Right kidney (tissue), 1 donor: ENCODE measurements at regions not wholly inside any gene's neighbourhood (a gene's known extent, or its start where the extent isn't known, plus 50 kb on each side); places are given as distances from the start of the nearest gene placed in this dataset.

Experiments
- DNase-seq: peaks from one replicate; pipeline ENCODE4 v3.0.0-alpha.2; 2016

- no peak for DNase-seq
Measured at GRCh38 chr14:66375046-66375964, 110.9 kb upstream of the CCDC196 start.

GRCh38 chr14:66377574-66377973 is 108.6 kb upstream of the CCDC196 start:
- DNase-seq: no peak

GRCh38 chr14:66378712-66379505 is 107.3 kb upstream of the CCDC196 start:
- no peak for DNase-seq

- DNase-seq: no peak
Measured at GRCh38 chr14:66380143-66380542, 106.0 kb upstream of the CCDC196 start.

GRCh38 chr14:66381755-66382154 is 104.4 kb upstream of the CCDC196 start:
- DNase-seq: no peak

GRCh38 chr14:66383257-66383656 is 102.9 kb upstream of the CCDC196 start:
- no peak for DNase-seq

GRCh38 chr14:66383771-66384170 is 102.4 kb upstream of the CCDC196 start:
- no peak for DNase-seq

- DNase-seq: no peak
Measured at GRCh38 chr14:66388516-66388915, 97.7 kb upstream of the CCDC196 start.

- no peak for DNase-seq
Measured at GRCh38 chr14:66389481-66389880, 96.7 kb upstream of the CCDC196 start.

- DNase-seq: no peak
Measured at GRCh38 chr14:66395300-66395699, 90.9 kb upstream of the CCDC196 start.

- no peak for DNase-seq
Measured at GRCh38 chr14:66396164-66396563, 90.0 kb upstream of the CCDC196 start.

- no peak for DNase-seq
Measured at GRCh38 chr14:66398437-66398836, 87.7 kb upstream of the CCDC196 start.

GRCh38 chr14:66401449-66402095 is 84.6 kb upstream of the CCDC196 start:
- DNase-seq: no peak

GRCh38 chr14:66403183-66403582 is 83.0 kb upstream of the CCDC196 start:
- DNase-seq: no peak

- no peak for DNase-seq
Measured at GRCh38 chr14:66404051-66404545, 82.1 kb upstream of the CCDC196 start.

GRCh38 chr14:66405158-66405557 is 81.0 kb upstream of the CCDC196 start:
- DNase-seq: no peak

GRCh38 chr14:66413901-66414300 is 72.3 kb upstream of the CCDC196 start:
- DNase-seq: no peak

- DNase-seq: no peak
Measured at GRCh38 chr14:66414511-66414910, 71.7 kb upstream of the CCDC196 start.

- DNase-seq: no peak
Measured at GRCh38 chr14:66420251-66421006, 65.7 kb upstream of the CCDC196 start.

- no peak for DNase-seq
Measured at GRCh38 chr14:66421990-66422946, 63.9 kb upstream of the CCDC196 start.

- no peak for DNase-seq
Measured at GRCh38 chr14:66425402-66425801, 60.8 kb upstream of the CCDC196 start.
